ENCODE measurements at regions not wholly inside any gene's neighbourhood (a gene's known extent, or its start where the extent isn't known, plus 50 kb on each side); places are given as distances from the start of the nearest gene placed in this dataset.
"Not testable (repeated sequence)": the region's sequence is repeated elsewhere in the genome, so short reads cannot be mapped to it uniquely, and the experiment has no call there.

DNA sequence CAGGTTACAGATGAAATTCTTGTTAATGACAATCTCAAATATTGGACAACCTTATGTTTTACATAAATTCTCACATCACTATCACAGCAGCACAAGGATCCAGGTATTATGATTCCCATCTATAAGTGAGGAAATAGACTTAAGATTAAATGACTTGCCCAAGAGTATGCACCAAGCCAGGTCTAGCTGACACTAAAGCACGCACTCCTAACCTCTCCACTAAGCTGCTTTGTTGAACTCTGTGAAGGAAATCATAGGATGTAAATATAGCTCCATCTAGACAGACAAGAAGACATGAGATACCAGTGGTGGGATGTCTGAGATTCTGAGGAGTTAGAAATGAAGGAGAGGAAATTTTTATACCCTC lies 87.9 kb downstream of the PHLDA1 start:
- no peak for DNase-seq (ENCODE audit: low spot score)

DNA sequence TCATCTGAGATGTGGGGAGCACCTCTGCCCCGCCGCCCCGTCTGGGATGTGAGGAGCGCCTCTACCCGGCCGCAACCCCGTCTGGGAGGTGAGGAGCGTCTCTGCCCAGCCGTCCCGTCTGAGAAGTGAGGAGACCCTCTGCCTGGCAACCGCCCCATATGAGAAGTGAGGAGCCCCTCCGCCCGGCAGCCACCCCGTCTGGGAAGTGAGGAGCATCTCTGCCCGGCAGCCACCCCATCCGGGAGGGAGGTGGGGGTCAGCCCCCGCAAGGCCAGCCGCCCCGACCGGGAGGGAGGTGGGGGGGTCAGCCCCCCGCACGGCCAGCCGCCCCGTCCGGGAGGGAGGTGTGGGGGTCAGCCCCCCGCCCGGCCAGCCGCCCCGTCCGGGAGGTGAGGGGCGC lies 89.9 kb downstream of the PHLDA1 start:
- DNase-seq (ENCODE audit: low spot score) = not testable (repeated sequence)

DNA sequence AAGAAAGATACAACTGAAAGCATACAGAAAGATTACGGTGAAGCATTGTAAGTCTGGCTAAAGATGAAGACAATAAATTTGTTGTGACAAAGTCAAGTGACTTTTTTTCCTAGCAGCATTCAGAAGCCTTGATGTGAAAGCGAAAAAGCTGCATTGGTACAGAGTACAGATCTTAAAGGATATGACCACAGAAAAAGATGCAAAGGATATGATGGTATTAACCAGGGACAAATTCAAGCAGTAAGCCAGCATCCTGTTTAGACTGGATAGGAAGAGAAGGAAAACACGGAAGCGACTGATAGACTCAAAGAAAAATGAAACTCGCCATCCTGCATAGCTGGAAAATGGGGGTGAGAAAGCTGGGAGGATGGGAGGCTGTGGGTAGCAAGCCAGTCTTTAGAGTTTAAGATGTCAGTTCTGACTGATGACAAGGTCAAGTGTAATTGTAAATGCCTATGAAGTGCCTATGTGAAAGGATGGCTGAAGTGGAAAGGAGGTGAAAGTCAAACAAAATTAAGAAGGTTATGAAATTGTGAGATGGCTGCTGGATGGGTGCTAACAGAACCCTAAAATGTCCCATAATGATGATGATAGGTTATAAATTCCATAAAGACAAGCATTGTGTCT lies 92.4 kb downstream of the PHLDA1 start:
- DNase-seq (ENCODE audit: low spot score) = no peak

DNA sequence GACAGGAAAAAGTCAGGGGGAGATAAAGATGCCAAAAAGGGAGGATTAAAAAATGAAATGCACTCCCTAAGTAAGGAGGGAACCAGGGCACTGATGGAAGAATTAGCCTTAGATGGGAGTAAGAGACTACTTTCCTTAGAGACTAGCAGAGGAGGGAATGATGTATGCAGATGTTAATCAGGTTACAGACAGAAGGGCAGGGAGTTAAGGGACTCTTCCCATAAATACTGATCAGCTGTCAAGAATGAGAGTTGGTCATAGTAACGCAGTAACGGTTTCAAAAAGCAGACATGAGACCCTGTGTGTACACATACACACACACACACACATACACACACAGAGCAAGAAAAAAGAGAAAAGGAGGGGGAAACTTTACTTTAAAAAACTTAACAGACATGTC lies 93.4 kb downstream of the PHLDA1 start:
- no peak for DNase-seq (ENCODE audit: low spot score)

DNA sequence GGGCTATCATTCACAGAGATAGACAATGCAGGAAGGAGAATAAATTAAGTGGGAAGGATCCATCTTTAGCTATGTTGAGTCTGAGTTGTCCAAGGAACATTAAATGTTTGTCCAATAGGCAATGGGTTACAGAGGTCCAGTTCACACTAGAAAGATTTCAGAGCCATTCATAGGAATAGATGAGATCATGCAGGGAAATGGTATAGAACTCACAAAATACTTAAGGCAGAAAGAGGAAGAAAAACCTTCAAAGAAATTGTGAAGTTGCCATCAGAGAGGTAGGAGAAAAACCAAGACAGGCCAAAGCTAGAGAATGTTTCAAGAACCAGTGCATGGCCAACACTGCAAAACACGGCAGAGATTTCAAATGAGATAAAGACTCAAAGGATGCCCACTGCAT lies 94.1 kb downstream of the PHLDA1 start:
- no peak for DNase-seq (ENCODE audit: low spot score)

DNA sequence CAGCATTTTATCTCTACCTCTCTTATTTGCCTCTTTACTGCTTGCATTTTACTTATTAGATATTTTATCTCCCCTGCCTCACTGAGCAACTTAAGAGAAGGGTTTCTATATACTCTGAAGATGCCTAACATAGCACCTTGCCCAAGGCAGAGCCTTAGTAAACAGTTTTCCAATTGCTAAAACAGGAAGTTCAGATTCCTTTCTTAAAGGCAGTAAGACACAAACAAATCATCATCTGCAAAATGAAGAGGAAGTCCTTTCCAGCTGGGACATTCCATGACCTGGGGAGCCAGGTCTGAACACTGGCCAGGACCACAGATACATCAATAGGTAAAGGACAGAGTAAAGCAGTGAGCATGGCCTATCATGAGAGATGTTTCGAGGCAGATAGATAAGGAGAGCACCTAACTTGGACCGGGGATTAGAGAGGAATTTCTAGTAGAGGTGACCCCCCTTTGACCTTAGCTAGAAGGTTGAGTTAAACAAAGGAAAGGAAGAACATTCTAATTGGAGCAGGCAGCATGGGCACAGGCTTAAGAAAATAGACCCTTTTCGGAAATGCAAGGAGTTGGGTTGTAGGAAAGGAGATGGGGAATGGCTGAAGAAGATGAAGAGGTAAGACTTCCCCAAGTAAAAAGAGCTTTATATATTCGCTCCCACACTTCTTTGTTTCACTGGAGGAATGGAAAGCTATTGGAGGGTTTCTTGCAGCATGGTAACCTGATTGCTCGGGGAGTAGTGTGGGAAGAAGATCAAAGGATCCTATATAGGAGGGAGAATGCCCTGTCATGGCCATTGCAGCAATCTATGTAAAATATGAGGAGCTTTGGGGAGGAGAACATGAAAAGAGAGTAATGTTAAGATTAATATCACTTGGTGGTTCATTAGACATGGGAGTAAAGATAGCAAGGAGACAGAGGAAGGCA lies 94.8 kb downstream of the PHLDA1 start:
- no peak for DNase-seq (ENCODE audit: low spot score)

DNA sequence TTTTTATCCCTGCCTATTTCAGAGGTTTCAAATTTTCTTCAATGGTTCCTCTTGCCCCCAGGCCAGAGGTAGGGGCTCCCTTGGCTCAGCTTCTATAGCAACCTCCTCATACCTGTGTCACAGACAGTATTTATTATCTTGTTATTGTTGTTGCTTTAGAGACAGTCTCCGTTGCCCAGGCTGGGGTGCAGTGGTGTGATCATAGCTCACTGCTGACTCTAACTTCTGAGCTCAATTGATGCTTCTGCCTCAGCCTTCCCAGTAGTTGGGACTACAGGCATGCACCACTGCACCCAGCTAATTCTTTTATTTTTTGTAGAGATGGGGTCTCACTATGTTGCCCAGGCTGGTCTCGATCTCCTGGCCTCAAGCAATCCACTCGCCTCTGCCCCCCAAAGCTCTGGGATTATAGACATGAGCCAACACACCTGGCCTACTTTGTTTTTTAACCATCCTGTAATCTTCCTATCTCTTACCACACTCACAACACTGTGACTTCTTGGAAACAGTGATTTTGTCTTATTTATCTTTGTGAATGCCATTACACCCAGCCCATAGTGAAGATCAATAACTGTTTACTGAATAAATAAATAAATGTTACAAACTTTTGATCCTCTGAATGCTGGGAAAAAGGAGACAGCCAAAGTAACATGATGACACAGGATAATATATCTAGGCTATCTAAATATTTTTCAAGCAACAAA lies 95.9 kb downstream of the PHLDA1 start:
- no peak for DNase-seq (ENCODE audit: low spot score)

DNA sequence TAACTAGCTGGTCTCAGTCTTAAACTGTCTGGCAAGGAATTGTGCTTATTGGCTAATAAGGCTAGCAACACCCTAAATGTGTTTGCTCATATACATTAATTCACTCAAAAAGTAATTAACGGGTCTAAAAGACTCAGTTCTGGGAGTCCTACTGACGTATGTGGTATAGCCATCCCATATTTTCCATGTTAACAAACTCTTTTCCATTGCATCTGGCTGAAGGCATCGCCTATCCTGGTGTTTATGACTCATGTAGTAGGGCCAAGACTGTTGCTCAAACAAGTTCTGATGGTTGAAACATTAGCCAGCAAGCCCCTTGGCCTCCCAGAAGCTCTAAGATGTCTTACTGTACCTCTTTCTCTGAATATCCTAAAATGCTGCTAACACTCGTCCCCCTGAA lies 98.5 kb downstream of the PHLDA1 start:
- no peak for DNase-seq (ENCODE audit: low spot score)

DNA sequence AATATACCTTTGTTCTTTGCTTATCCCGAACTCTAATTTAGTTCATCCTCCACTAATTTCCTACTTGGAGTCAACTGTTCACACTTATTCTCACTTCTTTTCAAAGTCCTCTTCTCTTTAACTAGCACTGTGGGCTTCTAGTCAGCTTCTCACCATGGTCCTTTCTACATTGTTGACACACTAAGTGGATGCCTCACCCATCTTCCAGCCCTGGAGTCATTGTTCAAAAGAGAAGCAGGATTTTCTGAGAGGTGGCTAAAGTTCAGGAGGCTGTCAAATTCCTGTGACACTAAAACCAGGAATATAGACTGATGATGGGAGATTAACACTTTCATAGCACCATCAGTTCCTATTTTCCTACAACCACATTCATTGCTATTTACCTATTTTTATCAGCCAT lies 99.3 kb downstream of the PHLDA1 start:
- DNase-seq (ENCODE audit: low spot score) = no peak

DNA sequence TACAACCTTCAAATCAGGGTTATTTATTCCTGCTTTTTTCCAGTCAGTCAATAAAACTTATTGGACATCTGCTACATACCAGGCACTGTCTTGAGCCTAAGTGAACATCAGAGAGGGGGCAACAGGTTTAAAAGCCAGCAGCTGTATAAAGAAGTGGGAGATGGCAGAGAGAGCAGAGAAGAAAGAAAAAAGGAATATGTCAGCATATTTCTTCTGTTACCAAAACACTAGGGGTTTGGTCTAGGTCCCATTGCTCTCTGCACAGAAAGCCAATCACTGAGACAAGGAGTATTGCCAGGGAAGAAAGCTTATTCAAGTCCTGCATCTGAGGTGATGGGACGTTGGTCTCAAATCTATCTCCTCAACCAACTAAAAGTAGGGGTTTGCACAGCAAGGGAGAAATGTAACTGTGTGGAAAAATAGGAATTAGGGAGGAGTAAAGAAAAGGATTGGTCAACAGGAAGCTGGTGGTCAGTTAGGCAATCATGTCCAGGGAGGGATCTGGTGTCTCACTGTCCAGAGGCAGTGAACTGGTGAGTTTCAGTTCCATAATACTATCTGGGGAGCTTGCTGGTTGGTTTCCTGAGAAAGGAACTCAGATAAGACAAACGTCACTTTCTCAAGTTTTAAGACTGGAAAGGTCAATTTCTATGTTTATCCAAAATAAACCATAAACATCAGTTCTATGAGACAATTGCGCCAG lies 107.5 kb downstream of the PHLDA1 start:
- DNase-seq (ENCODE audit: low spot score) = no peak

DNA sequence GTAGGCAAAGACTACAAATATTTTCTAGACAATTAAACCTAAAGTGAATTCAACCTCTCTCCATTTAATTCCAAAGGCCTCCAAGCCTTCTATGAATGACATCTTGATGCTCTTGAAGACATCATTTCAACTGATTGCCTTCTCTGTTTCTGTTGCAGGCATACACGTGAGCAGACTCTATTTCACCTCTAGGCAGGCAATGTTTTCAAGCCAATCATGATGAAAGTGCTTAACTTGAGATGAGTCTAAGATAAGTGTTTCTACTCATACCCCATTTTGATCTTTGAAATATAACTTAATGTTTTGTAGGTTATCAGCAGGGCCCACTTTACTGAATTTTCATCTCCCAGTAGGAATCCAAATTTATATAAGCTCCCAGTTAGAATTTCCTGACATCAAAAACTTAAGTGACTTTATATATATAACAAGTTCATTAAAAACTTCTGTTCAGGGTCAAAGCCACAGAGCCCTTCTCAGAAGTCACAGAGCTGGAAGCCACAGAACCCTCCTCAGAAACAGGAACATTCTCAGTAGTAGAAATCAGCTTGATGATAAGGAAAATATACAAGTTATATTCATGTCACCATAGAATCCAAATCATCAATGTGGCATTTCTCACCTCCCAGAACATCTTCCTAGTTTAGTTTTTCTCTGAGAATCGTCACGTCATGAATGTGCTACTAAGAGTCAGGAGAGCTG lies 108.5 kb downstream of the PHLDA1 start:
- DNase-seq (ENCODE audit: low spot score) = no peak

DNA sequence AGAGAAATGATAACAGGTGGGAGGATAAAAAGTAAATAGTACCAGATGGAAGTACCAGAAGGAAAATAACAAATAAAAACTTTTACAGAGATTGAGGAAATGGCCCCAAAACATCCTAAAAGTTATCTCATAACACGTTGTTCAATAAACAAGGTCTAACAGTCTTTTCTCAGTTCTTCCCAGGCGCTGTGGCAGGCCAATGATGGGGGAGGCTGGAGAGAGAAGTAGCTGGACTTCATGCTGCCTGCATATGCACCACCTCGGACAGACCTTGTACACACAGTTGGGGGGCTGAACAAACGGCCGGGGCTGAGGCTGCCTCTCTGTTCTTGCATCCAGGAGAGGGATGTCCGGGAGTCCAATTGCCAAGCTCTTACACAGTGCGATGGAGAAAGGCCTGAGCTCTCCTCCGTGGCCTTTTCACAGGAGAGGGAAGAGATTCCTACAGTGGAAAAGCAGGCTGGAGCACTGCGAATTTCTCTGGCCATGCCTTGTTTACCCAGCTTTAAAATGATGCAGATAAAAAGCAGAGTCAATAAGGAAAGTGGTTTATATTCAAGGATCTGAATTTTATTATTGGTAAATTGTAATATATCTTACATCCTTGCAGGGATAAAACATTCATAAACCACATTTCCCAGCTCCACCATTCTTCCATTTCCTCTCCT lies 109.8 kb downstream of the PHLDA1 start:
- DNase-seq (ENCODE audit: low spot score) = no peak

DNA sequence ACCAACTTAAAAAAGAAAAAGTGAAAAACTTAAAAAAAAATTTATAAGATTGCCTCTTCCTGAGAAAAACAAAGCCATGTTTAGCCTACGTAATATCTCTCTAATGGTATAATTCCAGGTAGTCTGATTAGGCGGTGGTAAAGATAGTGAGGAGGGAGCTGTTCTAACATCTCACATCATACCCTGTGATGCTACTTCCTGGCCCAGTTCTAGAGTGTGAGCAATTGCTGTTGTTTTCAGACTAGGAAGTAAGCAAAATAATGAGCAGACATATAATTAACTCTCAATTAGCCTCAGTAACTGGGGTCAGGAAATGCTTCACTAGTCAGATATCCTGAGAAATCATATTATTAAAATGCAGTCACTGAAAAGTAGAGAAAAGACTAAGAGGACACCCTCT lies 113.9 kb downstream of the PHLDA1 start:
- DNase-seq (ENCODE audit: low spot score) = no peak

DNA sequence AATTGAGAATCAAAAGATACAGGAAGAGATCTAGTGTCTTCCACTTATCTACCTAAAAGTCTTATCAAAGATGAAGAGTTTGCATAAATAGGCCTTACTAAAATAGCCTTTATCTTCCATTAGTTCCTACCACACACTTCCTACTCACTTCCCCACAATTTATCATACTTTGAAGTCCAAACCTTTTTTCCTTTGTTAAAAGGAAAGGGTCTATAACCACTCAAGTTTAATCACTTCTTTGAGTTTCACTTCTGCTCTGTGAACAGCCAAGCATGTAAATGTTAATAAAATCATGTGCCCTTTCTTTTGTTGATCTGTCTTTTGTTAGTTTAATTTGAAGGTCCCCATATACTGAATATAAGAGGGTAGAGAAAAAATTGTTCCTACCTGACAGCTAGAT lies 114.5 kb downstream of the PHLDA1 start:
- no peak for DNase-seq (ENCODE audit: low spot score)

DNA sequence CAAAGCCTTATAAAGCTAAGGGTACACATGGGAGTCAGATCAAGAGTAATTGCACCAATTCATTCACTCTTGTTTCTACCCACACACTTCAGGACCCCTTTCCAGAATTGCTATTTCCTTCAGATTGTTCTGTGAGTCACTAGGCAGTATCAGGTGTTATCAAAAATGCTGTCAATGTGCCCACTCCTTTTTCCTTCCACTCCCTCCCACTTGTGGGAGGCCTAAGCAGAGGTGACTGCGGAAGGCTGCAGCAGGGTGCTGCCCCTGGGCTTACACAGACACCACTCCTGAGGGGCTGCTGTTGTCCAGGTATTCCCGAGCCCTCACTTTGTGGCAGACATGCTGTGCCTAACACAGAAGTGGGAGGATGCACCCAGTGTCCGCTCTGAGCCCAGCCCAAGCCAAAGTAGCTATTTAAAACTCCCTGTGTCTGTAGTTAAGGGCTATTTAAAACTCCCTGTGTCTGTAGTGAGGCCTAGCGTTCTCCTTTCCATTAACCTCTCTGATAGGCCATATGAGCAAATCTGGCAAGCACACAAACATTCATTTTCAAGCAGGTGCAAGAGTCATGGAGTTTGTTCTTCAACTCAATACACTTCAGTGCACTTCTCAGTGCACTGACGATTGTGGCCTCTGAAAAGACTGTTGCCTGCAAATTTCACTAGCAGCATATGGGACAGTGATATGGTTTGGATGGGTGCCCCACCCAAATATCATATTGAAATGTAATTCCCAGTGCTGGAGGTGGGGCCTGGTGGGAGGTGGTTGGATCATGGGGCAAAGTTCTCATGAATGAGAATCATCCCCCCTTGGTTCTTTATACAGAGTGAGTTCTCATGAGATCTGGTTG lies 117.8 kb downstream of the PHLDA1 start:
- no peak for DNase-seq (ENCODE audit: low spot score)

DNA sequence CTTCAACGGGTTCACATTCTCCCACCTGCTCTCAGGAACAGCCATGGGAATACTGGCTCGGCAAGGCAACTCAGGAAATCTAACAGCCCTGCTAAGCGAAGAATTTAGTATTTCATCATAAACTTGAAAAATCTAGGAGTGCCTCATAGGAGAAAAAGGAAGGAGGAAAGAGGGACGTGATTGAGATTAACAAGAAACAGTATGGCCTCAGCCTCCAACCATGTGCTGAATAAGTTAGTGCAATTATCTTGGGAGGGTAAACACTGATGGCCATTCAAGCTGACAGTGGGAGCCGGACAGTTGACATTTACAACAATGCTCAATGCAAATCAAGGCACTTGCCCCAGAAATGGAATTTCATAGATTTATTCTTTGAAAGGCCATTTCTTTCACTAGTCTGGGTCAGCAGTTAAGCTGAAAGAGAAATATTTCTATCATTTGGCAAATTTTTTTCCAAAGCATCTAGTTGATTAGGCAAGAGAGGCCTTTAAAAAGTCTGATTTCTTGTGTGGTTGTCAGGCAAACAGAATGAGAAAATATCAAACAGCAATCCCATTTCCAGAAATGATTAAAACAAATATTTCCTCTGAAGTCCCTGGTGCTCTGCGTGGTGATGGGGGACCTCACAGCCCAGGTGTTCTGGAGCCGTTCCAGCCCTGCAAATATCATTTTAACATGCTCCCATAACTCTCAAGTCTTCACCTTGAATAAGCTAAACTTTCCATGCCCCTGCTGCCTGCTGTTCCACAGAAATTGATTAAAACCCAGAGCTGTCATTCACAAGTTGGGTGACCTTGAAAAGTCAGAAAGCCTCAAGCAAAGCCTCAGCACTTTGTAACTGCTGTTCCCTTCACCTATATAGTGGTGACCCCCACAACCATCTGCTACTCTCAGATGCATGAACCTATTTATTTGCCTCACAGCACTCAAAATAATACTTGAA lies 121.6 kb downstream of the PHLDA1 start:
- no peak for DNase-seq (ENCODE audit: low spot score)

DNA sequence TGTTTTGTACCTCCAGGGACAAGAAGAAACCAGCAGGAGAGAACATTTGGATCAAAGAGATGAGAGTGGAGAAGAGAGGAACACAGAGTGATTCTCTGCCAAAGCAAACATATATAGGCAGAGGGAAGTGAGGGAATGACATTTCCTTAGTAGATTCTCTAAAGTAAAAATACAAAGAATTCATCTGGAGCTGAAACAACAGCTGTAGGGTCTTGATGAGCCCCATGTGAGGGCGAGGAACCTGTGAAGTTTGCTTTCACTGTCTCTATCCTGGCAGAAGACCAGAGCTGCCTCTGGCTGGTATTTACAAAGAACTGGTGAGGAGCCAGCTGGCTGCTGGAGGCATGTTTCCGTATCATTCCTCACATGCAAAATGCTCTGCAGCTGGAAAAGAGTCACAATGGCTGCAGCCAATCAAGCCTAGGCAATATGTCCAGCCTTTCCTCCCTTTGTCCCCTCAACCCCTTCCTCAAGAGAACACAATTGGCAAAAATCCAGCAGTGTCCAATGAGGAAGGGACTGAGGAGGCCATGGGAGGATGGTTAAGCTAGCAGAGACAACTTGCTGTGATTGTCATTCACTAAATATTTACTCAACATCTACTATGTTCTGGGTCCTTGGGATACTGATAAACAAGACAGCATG lies 122.5 kb downstream of the PHLDA1 start:
- no peak for DNase-seq (ENCODE audit: low spot score)

DNA sequence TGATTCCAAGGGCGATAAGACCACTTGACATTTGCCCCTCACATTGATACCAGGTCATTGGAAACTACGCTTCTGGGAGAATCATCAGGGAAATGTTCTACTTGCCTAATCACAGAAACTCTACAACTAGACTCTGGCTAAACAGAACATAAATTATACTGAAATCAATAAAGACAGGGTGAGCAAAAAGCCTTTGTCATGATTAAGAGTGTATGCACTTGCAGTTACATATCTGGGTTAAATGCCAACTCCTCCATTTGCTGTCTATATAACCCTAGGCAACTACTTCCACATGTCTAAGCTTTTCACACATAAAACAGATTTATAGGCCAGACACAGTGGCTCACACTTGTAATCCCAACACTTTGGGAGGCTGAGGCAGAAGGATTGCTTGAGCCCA lies 125.7 kb downstream of the PHLDA1 start:
- DNase-seq (ENCODE audit: low spot score) = no peak

DNA sequence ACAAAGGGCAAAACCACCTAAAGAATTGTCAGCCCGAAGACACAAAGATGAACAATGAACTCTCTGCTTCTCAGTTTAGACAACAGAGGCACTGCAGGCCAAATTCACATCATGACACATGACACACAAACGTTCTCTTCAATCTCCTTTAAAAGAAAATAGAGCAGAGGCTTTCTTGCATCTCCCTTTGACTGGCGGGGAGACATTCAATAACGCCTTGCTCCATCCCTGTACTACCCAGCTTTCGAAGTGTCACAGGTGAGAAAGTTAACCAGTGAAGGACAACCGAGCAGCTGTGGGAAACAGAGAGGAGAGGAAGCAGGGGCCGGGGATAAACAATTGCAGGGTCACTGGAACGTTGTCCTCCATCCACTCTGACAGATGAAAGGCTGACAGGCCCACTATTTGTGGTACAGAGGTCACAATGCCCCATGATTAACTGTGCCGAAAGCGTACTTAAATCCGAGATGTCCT lies 130.8 kb downstream of the PHLDA1 start:
- no peak for DNase-seq (ENCODE audit: low spot score)
